NCI-H2171 (cell line): ENCODE measurements at regions not wholly inside any gene's neighbourhood (a gene's known extent, or its start where the extent isn't known, plus 50 kb on each side); places are given as distances from the start of the nearest gene placed in this dataset.
"Not testable (repeated sequence)": the region's sequence is repeated elsewhere in the genome, so short reads cannot be mapped to it uniquely, and the experiment has no call there.

Experiments
- DNase-seq: peaks from one replicate; lab custom pipeline; 2025; lab: John Stamatoyannopoulos, UW

DNA sequence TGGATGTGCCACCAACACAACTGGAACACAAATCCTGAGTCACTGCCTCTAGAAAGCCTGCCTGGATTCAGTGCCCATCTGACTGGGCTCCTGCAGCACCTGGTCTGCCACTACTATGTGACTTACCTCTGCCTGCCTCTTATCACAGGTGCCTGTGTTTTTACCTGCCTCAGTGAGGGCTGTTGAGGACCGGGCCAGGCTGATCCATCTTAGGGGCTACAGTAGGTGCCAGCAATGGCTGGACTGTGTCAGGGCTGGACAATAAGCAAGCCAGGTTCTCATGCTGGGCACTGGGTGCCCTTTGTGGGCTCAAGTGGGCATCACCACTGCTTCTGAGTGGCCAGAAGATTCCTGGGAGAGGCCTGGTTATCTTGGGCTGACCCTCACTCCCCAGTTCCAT, 948.6 kb upstream of the TPTE start:
- DNase-seq, result not testable (repeated sequence)

GRCh38 chr21:9573528-9573927, 947.9 kb upstream of the TPTE start:
- not testable (repeated sequence) for DNase-seq

- not testable (repeated sequence) for DNase-seq
Observed at GRCh38 chr21:9579275-9579674, 942.1 kb upstream of the TPTE start.

GRCh38 chr21:9587941-9588340, 933.4 kb upstream of the TPTE start:
- not testable (repeated sequence) for DNase-seq

- not testable (repeated sequence) for DNase-seq
Observed at GRCh38 chr21:9592591-9592990, 928.8 kb upstream of the TPTE start.

DNA sequence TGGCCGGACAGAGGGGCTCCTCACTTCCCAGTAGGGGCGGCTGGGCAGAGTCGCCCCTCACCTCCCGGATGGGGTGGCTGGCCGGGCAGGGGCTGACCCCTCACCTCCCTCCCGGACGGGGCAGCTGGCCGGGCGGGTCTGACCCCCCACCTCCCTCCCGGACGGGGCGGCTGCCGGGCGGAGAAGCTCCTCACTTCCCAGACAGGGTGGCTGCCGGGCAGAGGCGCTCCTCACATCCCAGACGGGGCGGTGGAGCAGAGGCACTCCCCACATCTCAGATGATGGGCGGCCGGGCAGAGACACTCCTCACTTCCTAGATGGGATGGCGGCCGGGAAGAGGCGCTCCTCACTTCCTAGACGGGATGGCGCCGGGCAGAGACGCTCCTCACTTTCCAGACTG, 927.7 kb upstream of the TPTE start:
- not testable (repeated sequence) for DNase-seq

DNA sequence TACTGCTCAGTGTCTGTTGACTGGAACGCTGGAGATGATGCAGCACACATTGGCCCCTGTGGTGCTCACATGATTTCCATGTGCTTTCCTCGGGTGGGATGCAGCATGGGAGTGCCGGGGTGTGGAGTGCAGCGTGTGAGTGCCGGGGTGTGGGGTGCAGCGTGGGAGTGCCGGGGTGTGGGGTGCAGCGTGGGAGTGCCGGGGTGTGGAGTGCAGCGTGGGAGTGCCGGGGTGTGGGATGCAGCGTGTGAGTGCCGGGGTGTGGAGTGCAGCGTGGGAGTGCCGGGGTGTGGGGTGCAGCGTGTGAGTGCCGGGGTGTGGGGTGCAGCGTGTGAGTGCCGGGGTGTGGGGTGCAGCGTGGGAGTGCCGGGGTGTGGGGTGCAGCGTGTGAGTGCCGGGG, 907.4 kb upstream of the TPTE start:
- not testable (repeated sequence) for DNase-seq

- DNase-seq, result not testable (repeated sequence)
Observed at GRCh38 chr21:9621121-9621793, 900.1 kb upstream of the TPTE start.

DNA sequence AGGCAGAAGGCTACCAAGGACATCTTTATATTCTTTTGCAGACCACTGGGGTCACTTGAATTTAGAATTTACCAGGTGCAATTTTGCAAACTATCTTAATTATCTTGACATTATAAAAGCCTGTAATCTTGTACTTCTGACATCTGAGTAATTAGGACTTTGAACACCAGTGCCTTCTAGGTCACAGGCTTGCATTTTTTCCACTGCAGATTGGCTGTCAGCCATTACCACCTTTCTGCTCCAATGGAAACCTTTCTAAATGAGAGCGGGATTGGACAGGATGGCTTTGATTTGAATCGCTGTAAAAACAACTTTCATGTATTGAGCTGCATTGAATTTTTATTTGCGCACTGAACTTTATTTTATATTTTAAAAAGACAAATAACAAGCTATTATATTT, 893.3 kb upstream of the TPTE start:
- DNase-seq, result not testable (repeated sequence)

DNA sequence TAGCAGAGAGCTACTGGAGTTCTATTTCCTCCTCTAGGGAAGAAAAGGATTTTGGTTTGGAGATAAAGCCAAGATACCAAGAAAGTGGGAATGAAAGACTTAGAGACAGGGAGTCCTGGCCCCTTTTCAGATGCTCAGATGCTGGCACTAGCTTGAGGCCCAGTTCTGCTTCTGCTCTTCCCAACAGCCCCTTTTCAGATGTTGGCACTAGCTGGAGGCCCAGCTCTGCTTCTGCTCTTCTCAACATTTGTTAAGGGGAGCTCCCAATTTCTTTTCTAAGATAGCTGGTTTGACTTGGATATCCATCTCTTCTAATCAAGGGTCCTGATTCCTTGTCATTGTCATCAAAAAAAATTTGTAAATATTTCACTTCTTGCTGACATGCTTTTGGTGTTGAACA, 874.0 kb upstream of the TPTE start:
- DNase-seq, result not testable (repeated sequence)

GRCh38 chr21:9648331-9648730, 873.1 kb upstream of the TPTE start:
- DNase-seq, result not testable (repeated sequence)

GRCh38 chr21:9648947-9649720, 872.2 kb upstream of the TPTE start:
- DNase-seq, result not testable (repeated sequence)

DNA sequence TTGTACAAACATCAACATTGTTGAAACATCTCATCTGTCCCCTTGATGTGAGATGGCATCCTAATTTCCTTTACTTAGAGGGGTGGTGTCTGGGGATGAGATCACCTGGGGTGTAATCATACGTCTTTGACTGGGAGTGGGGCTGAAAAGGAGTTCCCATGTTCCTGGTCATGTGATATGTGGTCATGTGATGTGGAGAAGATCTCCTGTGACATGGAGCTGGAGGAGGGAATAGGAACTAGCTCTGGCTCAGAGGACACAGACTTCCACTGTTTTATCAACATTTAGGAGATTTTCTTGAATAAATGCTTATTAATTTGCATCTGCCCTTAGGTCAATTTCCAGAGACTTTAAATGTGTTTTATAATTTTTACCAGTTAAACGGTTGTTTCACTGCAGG, 868.6 kb upstream of the TPTE start:
- DNase-seq, result not testable (repeated sequence)

DNA sequence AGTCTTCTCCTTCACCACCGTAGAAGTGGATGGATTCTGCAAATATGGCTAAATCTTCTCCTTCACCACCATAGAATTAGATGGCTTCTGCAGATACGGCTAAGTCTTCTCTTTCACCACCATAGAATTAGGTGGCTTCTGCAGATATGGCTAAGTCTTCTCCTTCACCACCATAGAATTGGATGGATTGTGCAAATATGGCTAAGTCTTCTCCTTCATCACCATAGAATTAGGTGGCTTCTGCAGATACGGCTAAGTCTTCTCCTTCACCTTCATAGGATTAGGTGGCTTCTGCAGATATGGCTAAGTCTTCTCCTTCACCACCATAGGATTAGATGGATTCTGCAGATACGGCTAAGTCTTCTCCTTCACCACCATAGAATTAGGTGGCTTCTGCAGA, 866.2 kb upstream of the TPTE start:
- not testable (repeated sequence) for DNase-seq

- not testable (repeated sequence) for DNase-seq
Observed at GRCh38 chr21:9656455-9656854, 864.9 kb upstream of the TPTE start.

- not testable (repeated sequence) for DNase-seq
Observed at GRCh38 chr21:9657779-9658178, 863.6 kb upstream of the TPTE start.

DNA sequence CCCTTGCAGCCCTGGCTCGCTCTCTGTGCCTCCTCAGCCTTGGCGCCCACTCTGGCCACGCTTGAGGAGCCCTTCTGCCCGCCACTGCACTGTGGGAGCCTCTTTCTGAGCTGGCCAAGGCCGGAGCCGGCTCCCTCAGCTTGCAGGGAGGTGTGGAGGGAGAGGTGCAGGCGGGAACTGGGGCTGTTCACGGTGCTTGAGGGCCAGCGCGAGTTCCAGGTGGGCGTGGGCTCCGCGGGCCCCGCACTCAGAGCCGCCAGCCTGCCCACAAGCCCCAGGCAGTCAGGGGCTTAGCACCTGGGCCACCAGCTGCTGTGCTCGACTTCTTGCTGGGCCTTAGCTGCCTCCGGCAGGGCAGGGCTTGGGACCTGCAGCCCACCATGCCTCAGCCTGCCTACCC, 861.5 kb upstream of the TPTE start:
- not testable (repeated sequence) for DNase-seq

GRCh38 chr21:9663914-9664729, 857.3 kb upstream of the TPTE start:
- DNase-seq, result not testable (repeated sequence)

GRCh38 chr21:9675811-9676210, 845.6 kb upstream of the TPTE start:
- not testable (repeated sequence) for DNase-seq

DNA sequence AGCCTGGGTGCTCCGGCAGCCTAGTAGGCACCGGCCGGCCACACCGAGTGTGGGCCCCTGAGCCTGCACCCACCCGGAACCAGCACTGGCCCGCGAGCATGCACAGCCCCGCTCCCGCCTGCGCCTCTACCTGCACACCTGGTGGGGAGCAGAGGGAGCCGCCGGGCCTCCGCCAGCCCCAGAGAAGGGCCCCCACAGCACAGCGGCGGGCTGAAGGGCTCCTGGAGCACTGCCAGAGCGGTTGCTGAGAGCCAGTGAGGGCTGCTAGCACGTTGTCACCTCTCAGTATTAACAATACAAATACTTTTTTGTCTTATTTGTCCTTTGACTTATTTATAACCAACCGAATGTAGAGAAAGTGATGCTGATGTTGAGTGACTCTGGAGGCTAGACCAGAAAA, 842.4 kb upstream of the TPTE start:
- not testable (repeated sequence) for DNase-seq

GRCh38 chr21:9688945-9689344, 832.4 kb upstream of the TPTE start:
- DNase-seq, result not testable (repeated sequence)

- not testable (repeated sequence) for DNase-seq
Observed at GRCh38 chr21:9690981-9691380, 830.4 kb upstream of the TPTE start.
